ENCODE measurements at regions not wholly inside any gene's neighbourhood (a gene's known extent, or its start where the extent isn't known, plus 50 kb on each side); places are given as distances from the start of the nearest gene placed in this dataset.

DNA sequence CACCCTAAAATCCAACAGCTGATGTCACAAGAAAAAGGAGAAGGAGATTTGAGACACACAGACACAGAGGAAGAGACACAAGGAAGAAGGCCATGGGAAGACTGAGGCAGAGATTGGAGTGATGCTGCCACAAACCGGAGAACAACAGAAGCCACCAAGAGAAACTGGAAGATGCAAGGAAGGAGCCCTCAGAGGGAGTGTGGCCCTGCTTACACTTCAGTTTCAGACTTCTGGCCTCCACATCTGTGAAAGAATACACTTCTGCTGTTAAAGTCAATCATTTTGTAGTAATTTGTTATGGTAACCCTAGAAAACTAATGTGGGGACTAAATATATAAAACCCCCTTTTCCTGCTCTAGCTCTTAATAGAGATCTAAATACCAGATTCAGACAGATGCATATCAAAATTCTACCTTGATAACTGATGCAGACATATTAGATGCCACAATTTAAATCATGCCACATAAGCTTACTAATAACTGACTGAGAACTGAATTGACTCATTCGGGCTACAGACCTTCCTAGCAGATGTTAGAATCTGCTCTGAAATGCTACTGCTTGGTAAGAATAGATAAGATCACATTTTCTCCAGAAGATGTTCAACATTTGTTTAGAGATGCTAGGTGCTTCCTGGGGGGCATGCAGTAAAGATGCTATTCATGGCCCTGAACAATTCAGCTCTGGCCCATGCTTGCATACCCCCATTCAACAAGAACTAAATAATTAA, 113.1 kb upstream of the CCND2 start:
- TF ChIP-seq, protein P1, sequence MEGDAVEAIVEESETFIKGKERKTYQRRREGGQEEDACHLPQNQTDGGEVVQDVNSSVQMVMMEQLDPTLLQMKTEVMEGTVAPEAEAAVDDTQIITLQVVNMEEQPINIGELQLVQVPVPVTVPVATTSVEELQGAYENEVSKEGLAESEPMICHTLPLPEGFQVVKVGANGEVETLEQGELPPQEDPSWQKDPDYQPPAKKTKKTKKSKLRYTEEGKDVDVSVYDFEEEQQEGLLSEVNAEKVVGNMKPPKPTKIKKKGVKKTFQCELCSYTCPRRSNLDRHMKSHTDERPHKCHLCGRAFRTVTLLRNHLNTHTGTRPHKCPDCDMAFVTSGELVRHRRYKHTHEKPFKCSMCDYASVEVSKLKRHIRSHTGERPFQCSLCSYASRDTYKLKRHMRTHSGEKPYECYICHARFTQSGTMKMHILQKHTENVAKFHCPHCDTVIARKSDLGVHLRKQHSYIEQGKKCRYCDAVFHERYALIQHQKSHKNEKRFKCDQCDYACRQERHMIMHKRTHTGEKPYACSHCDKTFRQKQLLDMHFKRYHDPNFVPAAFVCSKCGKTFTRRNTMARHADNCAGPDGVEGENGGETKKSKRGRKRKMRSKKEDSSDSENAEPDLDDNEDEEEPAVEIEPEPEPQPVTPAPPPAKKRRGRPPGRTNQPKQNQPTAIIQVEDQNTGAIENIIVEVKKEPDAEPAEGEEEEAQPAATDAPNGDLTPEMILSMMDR (IDR thresholded peaks at IDR 0.05): no peak
- no peak for TF ChIP-seq POLR2A (IDR thresholded peaks at IDR 0.05)

All from uterus (tissue), 2 donors.